Left lung (tissue), 4 donors: ENCODE measurements at regions not wholly inside any gene's neighbourhood (a gene's known extent, or its start where the extent isn't known, plus 50 kb on each side); places are given as distances from the start of the nearest gene placed in this dataset.

Source experiments
- ATAC-seq: fragments of 200-7000 bp; cut with Tn5 transposase; one replicate; pipeline ENCODE4 v1.9.1; 2020; ENCODE audit warnings: moderate library complexity
- DNase-seq, 4 donors: peaks; one replicate each; pipeline ENCODE4 v3.0.0-alpha.2; 2013 to 2020
- H3K27ac ChIP-seq, 2 donors: fragments of 200-600 bp; sonication (generic) in 1 of 2; one replicate each; pipeline versions ENCODE4 v1.5.0 to v1.8.0; 2020 to 2021
- H3K27me3 ChIP-seq, 2 donors: fragments of 200-600 bp; sonication (generic) in 1 of 2; one replicate each; pipeline versions ENCODE4 v1.5.0 to v1.8.0; 2020 to 2021
- H3K36me3 ChIP-seq, 2 donors: fragments of 200-600 bp; sonication (generic) in 1 of 2; one replicate each; pipeline versions ENCODE4 v1.5.0 to v1.8.0; 2020 to 2021
- H3K4me1 ChIP-seq, 2 donors: fragments of 200-600 bp; one replicate each; pipeline ENCODE4 v1.8.0; 2021
- H3K4me3 ChIP-seq, 2 donors: fragments of 200-600 bp; sonication (generic) in 1 of 2; one replicate each; pipeline versions ENCODE4 v1.5.0 to v1.8.0; 2020 to 2021; ENCODE audit warnings: mild to moderate bottlenecking in 1 of 2
- H3K9me3 ChIP-seq, 2 donors: fragments of 200-600 bp; sonication (generic) in 1 of 2; one replicate each; pipeline versions ENCODE4 v1.5.0 to v1.8.0; 2020 to 2021
- intact Hi-C, 2 donors: fragments of 100-400 bp; cut with DNase I; formaldehyde crosslinking; loops; one replicate each; pipeline versions ENCODE4 v1.11.2 to v1.14.2; 2022
- TF ChIP-seq, protein P1 (sequence below), 2 donors: fragments of 200-600 bp; sonication (generic) in 1 of 2; IDR thresholded peaks; one replicate each; pipeline versions ENCODE4 v1.5.0 to v1.8.0; 2021; ENCODE audit warnings: antibody characterized with exemption in 2 of 2
- donor health status: DM: no; HTN: yes; CAD: no.
- donor health status: DM: no; HTN: no; CAD: no.

DNA sequence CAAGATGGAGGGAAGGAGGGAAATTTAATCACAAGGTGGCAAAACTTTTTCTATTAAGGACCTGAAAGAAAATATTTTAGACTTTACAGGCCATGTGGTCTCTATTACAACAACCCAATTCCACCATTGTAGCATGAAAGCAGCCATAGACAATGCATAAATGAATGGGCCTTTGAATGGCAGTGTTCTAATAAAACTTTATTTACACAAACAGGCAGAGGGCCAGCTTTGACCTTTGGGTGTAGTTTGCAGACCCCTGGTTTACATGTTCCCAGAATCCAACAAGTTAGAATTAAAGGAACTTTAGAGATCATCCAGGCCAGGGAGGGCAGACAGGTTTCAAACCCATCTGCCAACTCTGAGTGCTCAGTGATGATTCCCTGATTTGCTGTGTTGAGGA lies 95.2 kb downstream of the BANF2 start:
- Histone ChIP-seq H3K4me3 (no peak overlapping the region), H3K27me3 (no peaks in the 10 kb centered on the region), H3K27ac (no peak overlapping the region), H3K9me3 (no peaks in the 10 kb centered on the region), H3K36me3 (no peaks in the 10 kb centered on the region), H3K4me1 (peaks cover 3 to 9% of the 10 kb centered on the region in 2 donors)
- intact Hi-C loops = no loop called here
- DNase-seq = no peak
- TF ChIP-seq, protein P1, sequence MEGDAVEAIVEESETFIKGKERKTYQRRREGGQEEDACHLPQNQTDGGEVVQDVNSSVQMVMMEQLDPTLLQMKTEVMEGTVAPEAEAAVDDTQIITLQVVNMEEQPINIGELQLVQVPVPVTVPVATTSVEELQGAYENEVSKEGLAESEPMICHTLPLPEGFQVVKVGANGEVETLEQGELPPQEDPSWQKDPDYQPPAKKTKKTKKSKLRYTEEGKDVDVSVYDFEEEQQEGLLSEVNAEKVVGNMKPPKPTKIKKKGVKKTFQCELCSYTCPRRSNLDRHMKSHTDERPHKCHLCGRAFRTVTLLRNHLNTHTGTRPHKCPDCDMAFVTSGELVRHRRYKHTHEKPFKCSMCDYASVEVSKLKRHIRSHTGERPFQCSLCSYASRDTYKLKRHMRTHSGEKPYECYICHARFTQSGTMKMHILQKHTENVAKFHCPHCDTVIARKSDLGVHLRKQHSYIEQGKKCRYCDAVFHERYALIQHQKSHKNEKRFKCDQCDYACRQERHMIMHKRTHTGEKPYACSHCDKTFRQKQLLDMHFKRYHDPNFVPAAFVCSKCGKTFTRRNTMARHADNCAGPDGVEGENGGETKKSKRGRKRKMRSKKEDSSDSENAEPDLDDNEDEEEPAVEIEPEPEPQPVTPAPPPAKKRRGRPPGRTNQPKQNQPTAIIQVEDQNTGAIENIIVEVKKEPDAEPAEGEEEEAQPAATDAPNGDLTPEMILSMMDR (IDR thresholded peaks at IDR 0.05) = no peak
- no peak for ATAC-seq

DNA sequence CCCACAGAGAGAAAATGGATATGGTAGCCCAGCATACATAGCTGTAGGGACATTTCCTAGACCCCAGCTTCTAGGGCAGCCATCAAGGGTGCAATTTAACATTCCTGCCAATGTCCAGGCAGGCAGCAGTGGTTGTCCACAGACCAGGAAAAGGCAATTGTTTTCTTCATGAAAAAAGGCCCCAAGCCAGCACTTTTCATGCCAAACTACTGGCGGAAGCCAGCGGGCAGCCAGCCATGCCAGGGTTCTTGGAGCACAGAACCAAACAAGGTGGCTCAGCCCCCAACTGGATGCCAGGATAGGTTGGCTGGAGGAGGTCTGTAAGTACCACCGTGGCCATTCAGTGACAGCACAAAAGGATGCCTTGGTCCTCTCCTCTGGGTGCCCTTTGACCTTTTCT lies 94.6 kb downstream of the BANF2 start:
- H3K4me1 ChIP-seq = peaks cover 3 to 9% of the 10 kb centered on the region in 2 donors
- no peaks in the 10 kb centered on the region for H3K27me3 ChIP-seq
- ATAC-seq (no peak), DNase-seq (no peak)
- H3K4me3 ChIP-seq = no peak overlapping the region
- H3K9me3 ChIP-seq = no peaks in the 10 kb centered on the region
- intact Hi-C loops = no loop called here
- TF ChIP-seq, protein P1 (IDR thresholded peaks at IDR 0.05) = no peak
- H3K27ac ChIP-seq = no peak overlapping the region
- no peaks in the 10 kb centered on the region for H3K36me3 ChIP-seq

DNA sequence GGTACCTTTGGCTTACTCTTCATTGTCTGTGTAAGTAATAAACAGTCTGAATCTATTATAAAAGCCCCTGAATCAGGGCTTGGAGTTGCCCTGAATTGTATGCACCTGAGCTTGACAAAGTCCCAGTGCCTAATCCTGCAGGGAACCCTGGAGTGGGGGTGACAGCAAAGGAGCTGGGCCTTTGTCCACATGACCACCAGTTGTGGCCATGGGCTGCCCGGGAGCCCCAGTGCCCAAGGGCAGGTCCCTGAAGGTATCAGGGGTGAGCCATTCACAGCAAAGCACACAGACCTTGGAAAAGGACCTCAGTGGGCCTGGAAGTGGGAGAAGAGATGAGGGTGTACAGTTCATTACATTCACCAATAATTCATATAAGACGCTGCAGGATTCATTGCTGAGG lies 94.2 kb downstream of the BANF2 start:
- Histone ChIP-seq H3K36me3 (no peaks in the 10 kb centered on the region), H3K4me1 (peaks cover 3 to 9% of the 10 kb centered on the region in 2 donors), H3K27me3 (no peaks in the 10 kb centered on the region), H3K4me3 (no peak overlapping the region), H3K27ac (no peak overlapping the region), H3K9me3 (no peaks in the 10 kb centered on the region)
- TF ChIP-seq, protein P1 (IDR thresholded peaks at IDR 0.05) = no peak
- DNase-seq (no peak), ATAC-seq (no peak)
- intact Hi-C loops = no loop called here

DNA sequence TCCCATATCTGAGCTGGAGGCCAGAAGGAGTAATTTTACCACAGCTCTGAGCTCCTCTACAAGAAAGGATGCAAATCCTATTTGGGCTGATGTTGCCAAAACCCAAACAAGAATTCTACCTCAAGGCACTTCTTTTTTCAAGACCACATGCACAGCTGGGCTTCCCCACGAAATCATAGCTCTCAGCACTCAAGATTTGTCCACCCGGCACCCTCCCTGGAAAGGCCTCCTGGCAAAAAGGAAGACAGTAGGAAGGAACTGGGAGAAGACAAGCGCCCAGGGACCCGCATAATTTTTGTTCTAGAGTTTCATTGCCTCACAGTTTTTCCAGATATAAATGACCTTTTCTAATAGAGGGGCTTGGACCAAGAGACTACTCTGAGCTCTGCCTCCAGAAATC lies 90.5 kb downstream of the BANF2 start:
- DNase-seq = no peak
- no peak for ATAC-seq
- Histone ChIP-seq H3K36me3 (no peaks in the 10 kb centered on the region), H3K4me3 (no peak overlapping the region), H3K9me3 (no peaks in the 10 kb centered on the region), H3K27me3 (no peaks in the 10 kb centered on the region), H3K4me1 (peaks cover 5 to 6% of the 10 kb centered on the region in 2 donors), H3K27ac (no peak overlapping the region)
- intact Hi-C loops = no loop called here
- TF ChIP-seq, protein P1 (IDR thresholded peaks at IDR 0.05) = no peak

DNA sequence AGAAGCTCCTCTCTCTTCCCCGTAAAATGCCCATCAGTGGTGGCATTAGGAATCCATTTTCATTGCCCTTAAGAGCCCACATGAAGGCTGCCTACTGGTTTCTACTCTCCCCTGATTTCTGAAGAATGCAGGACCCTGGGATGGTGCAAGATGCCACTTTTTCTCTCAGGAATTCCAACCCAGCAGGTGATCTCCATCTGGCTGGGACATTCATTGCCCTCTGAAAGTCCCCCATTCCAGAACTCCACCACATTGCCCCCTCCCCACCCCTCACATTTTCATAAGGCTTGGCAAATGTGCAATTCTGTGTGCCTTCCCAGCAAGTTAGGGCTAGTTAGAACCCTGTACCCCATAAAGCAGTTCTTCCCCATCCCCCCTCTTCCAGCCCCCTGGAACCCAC lies 88.0 kb downstream of the BANF2 start:
- Histone ChIP-seq H3K4me1 (peaks cover 5 to 6% of the 10 kb centered on the region in 2 donors), H3K4me3 (no peak overlapping the region), H3K9me3 (no peaks in the 10 kb centered on the region), H3K27me3 (no peaks in the 10 kb centered on the region), H3K27ac (no peak overlapping the region), H3K36me3 (no peaks in the 10 kb centered on the region)
- DNase-seq = no peak
- ATAC-seq = no peak
- intact Hi-C loops = no loop called here
- TF ChIP-seq, protein P1 (IDR thresholded peaks at IDR 0.05) = no peak
